MM.1S (cell line): ENCODE measurements at regions not wholly inside any gene's neighbourhood (a gene's known extent, or its start where the extent isn't known, plus 50 kb on each side); places are given as distances from the start of the nearest gene placed in this dataset.

Experiments used
- DNase-seq: peaks from one replicate; pipeline ENCODE4 v3.0.0-alpha.2; 2015
- H2AFZ ChIP-seq: fragments of 300-600 bp; sonication (generic); 2 replicates; pipeline ENCODE4 v1.6.0; 2016; ENCODE audit warnings: antibody characterized with exemption, low read length
- H3F3A ChIP-seq: fragments of 300-600 bp; sonication (generic); 2 replicates; pipeline ENCODE4 v1.6.1; 2016; ENCODE audit warnings: mild to moderate bottlenecking, antibody characterized with exemption, low read length, moderate library complexity, mixed read lengths; ENCODE audit not compliant: insufficient read depth
- H3K27ac ChIP-seq: fragments of 300-600 bp; sonication (generic); 2 replicates; pipeline ENCODE4 v1.5.1; 2016; ENCODE audit warnings: mild to moderate bottlenecking, low read length
- H3K27me3 ChIP-seq: fragments of 300-600 bp; sonication (generic); replicated peaks from 2 replicates; pipeline ENCODE4 v1.6.0; 2016; ENCODE audit warnings: low read length; ENCODE audit not compliant: insufficient read depth
- H3K36me3 ChIP-seq: fragments of 300-600 bp; sonication (generic); replicated peaks from 2 replicates; pipeline ENCODE4 v1.6.1; 2016; ENCODE audit warnings: mild to moderate bottlenecking, low read length, mixed read lengths; ENCODE audit not compliant: insufficient read depth
- H3K4me1 ChIP-seq: fragments of 300-600 bp; sonication (generic); 2 replicates; pipeline ENCODE4 v1.6.1; 2016; ENCODE audit warnings: low read length, mixed read lengths
- H3K4me2 ChIP-seq: fragments of 300-600 bp; sonication (generic); 2 replicates; pipeline ENCODE4 v1.6.0; 2016; ENCODE audit warnings: low read depth, low read length
- H3K4me3 ChIP-seq: fragments of 300-600 bp; sonication (generic); 2 replicates; pipeline ENCODE4 v1.5.1; 2016; ENCODE audit warnings: low read length, mixed read lengths
- H3K79me2 ChIP-seq: fragments of 300-600 bp; sonication (generic); 2 replicates; pipeline ENCODE4 v1.6.1; 2016; ENCODE audit warnings: mixed run types, low read length, mixed read lengths
- H3K9ac ChIP-seq: fragments of 300-600 bp; sonication (generic); 2 replicates; pipeline ENCODE4 v1.6.1; 2016; ENCODE audit warnings: low read length, mixed read lengths
- H3K9me2 ChIP-seq: fragments of 300-600 bp; sonication (generic); replicated peaks from 2 replicates; pipeline ENCODE4 v1.6.1; 2016; ENCODE audit warnings: mild to moderate bottlenecking, low read length, mixed read lengths; ENCODE audit not compliant: insufficient read depth
- H3K9me3 ChIP-seq: fragments of 300-600 bp; sonication (generic); replicated peaks from 2 replicates; pipeline ENCODE4 v1.6.1; 2016; ENCODE audit warnings: mild to moderate bottlenecking, low read length, mixed read lengths; ENCODE audit not compliant: insufficient read depth
- H4K20me1 ChIP-seq: fragments of 300-600 bp; sonication (generic); 2 replicates; pipeline ENCODE4 v1.6.1; 2016; ENCODE audit warnings: mild to moderate bottlenecking, low read length, moderate library complexity, mixed read lengths; ENCODE audit not compliant: insufficient read depth
- CTCF ChIP-seq: fragments of 300-600 bp; sonication (generic); IDR thresholded peaks from 2 replicates; pipeline ENCODE4 v1.5.1; 2016; ENCODE audit warnings: antibody characterized with exemption, low read length, mixed read lengths
- EZH2 ChIP-seq: fragments of 300-600 bp; sonication (generic); optimal IDR thresholded peaks from 2 replicates; pipeline ENCODE3; 2017; ENCODE audit warnings: low read depth, mild to moderate bottlenecking, antibody characterized with exemption, low read length, mixed read lengths
- EZH2phosphoT487 ChIP-seq: fragments of 300-600 bp; sonication (generic); IDR thresholded peaks from 2 replicates; pipeline ENCODE4 v1.6.1; 2018; ENCODE audit warnings: antibody characterized with exemption, low read length

GRCh38 chr5:88957013-88957412 is 74.0 kb upstream of the MEF2C start:
- no peak for TF ChIP-seq CTCF
- no peak for TF ChIP-seq EZH2
- TF ChIP-seq EZH2phosphoT487: no peak

GRCh38 chr5:88956416-88956815 is 73.4 kb upstream of the MEF2C start:
- Histone ChIP-seq H3K4me1 (no peaks in the 10 kb centered on the region), H4K20me1 (no peaks in the 10 kb centered on the region), H3K27me3 (no peaks in the 10 kb centered on the region), H3K9ac (no peak overlapping the region), H3K4me2 (no peak overlapping the region), H3K9me2 (no peaks in the 10 kb centered on the region), H3K36me3 (no peaks in the 10 kb centered on the region), H3K9me3 (no peaks in the 10 kb centered on the region), H3K79me2 (no peaks in the 10 kb centered on the region), H2AFZ (no peak overlapping the region), H3F3A (no peaks in the 10 kb centered on the region), H3K4me3 (no peak overlapping the region), H3K27ac (no peak overlapping the region)
- TF ChIP-seq EZH2phosphoT487 (no peak), CTCF (no peak), EZH2 (no peak)
- DNase-seq: no peak

More at GRCh38 chr5:88957013-88957412, 74.0 kb upstream of the MEF2C start:
- Histone ChIP-seq H3K79me2 (no peaks in the 10 kb centered on the region), H3K9me2 (no peaks in the 10 kb centered on the region), H3K4me2 (no peak overlapping the region), H3K9ac (no peak overlapping the region), H3K27ac (no peak overlapping the region), H3K9me3 (no peaks in the 10 kb centered on the region), H3K4me1 (no peaks in the 10 kb centered on the region), H2AFZ (no peak overlapping the region), H3K4me3 (no peak overlapping the region), H4K20me1 (no peaks in the 10 kb centered on the region), H3F3A (no peaks in the 10 kb centered on the region), H3K27me3 (no peaks in the 10 kb centered on the region), H3K36me3 (no peaks in the 10 kb centered on the region)
- DNase-seq: no peak

GRCh38 chr5:88955403-88955802 is 72.4 kb upstream of the MEF2C start:
- no peak overlapping the region for H3K4me2 ChIP-seq
- no peaks in the 10 kb centered on the region for H3K4me1 ChIP-seq
- no peaks in the 10 kb centered on the region for H3F3A ChIP-seq
- H2AFZ ChIP-seq: no peak overlapping the region
- no peaks in the 10 kb centered on the region for H3K36me3 ChIP-seq
- no peak overlapping the region for H3K4me3 ChIP-seq
- H3K27ac ChIP-seq: no peak overlapping the region
- H3K27me3 ChIP-seq: no peaks in the 10 kb centered on the region
- H3K9me3 ChIP-seq: no peaks in the 10 kb centered on the region
- no peak overlapping the region for H3K9ac ChIP-seq
- H3K79me2 ChIP-seq: no peaks in the 10 kb centered on the region
- TF ChIP-seq EZH2phosphoT487 (no peak), CTCF (no peak), EZH2 (no peak)
- H3K9me2 ChIP-seq: no peaks in the 10 kb centered on the region
- no peak for DNase-seq
- H4K20me1 ChIP-seq: no peaks in the 10 kb centered on the region
